Peyer's patch (tissue), 4 donors: ENCODE measurements at regions not wholly inside any gene's neighbourhood (a gene's known extent, or its start where the extent isn't known, plus 50 kb on each side); places are given as distances from the start of the nearest gene placed in this dataset.

Source experiments
- DNase-seq, 3 donors: peaks; one replicate each; pipeline ENCODE4 v3.0.0-alpha.2; 2017 to 2019
- H3K27ac ChIP-seq, 4 donors: fragments of 200-600 bp; sonication (generic); one replicate each; pipeline ENCODE4 v1.5.1; 2016 to 2019
- H3K27me3 ChIP-seq, 2 donors: fragments of 200-600 bp; sonication (generic); one replicate each; pipeline ENCODE4 v1.5.1; 2019
- H3K36me3 ChIP-seq, 3 donors: fragments of 200-600 bp; sonication (generic); one replicate each; pipeline ENCODE4 v1.5.1; 2016 to 2019
- H3K4me1 ChIP-seq, 4 donors: fragments of 200-600 bp; sonication (generic); one replicate each; pipeline ENCODE4 v1.5.1; 2016 to 2019
- H3K4me3 ChIP-seq, 4 donors: fragments of 200-600 bp; sonication (generic); 1 replicate in 3 of 4; 2 replicates in 1 of 4; pipeline ENCODE4 v1.5.1; 2016 to 2019; ENCODE audit warnings: mild to moderate bottlenecking in 1 of 4
- H3K9me3 ChIP-seq, 4 donors: fragments of 200-600 bp; sonication (generic); one replicate each; pipeline ENCODE4 v1.5.1; 2016 to 2019; ENCODE audit warnings: mild to moderate bottlenecking in 1 of 4
- POLR2A ChIP-seq, 2 donors: fragments of 450-650 bp; IDR thresholded peaks; one replicate each; pipeline ENCODE4 v1.5.1; 2017; ENCODE audit warnings: antibody characterized with exemption in 2 of 2, mild to moderate bottlenecking in 2 of 2, moderate library complexity in 2 of 2
- TF ChIP-seq, protein P1 (sequence below), 6 experiments: fragments of 450-650 bp in 4 of 6; fragments of 200-600 bp in 2 of 6; sonication (generic) in 1 of 6; IDR thresholded peaks; one replicate each; pipeline ENCODE4 v1.5.1; 2017 to 2019; ENCODE audit warnings: antibody characterized with exemption in 6 of 6, mild to moderate bottlenecking in 3 of 6, moderate library complexity in 1 of 6

DNA sequence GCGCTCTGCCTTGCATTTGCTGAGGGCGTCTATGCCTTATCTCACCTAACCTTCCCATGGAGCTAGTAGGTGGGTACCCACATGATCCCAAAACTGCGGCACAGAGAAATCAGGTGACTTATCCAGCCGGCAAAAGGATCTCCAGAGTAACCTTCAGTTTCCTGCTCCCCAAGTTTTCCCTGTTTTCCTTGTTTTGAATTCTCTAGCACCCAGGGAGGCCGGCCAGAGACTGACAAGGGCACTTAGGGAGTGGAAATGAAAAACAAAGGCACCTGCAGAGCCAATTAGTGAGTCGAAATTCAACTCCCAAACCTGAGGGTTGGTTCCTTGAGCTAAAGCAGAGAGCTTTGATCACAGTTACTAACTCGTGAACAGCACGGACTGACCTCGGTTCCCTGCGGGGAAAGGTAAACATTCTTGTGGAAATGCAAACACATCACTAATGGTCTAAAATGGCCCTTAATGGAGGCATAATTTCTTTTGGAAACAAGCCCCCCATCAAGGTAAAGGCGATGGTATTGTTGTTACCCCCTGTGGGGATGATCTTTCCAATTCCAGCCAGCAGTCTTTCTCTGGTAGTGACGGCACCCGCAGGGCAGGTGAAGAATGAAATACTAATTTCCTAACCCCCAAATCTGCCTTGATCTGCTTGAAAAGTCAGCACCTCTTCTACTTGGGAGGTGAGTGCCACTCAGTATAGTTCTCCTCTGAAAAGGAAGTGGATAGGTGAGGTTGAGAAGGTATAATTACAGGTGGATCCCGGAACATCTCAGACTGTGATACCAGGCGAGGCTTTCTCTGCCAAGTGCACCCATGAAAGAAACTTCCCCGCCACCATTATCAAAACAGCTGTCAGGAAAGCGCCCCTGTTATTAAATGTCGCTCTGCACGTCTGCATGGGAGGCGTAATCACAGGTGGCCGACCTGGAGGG lies 365.6 kb upstream of the AUTS2 start:
- Histone ChIP-seq H3K4me1 (no peaks in the 10 kb centered on the region), H3K27me3 (no peaks in the 10 kb centered on the region), H3K9me3 (no peaks in the 10 kb centered on the region), H3K4me3 (no peak overlapping the region), H3K27ac (no peak overlapping the region), H3K36me3 (no peaks in the 10 kb centered on the region)
- DNase-seq, result no peak
- no peak for TF ChIP-seq POLR2A (IDR thresholded peaks at IDR 0.05)
- TF ChIP-seq, protein P1, sequence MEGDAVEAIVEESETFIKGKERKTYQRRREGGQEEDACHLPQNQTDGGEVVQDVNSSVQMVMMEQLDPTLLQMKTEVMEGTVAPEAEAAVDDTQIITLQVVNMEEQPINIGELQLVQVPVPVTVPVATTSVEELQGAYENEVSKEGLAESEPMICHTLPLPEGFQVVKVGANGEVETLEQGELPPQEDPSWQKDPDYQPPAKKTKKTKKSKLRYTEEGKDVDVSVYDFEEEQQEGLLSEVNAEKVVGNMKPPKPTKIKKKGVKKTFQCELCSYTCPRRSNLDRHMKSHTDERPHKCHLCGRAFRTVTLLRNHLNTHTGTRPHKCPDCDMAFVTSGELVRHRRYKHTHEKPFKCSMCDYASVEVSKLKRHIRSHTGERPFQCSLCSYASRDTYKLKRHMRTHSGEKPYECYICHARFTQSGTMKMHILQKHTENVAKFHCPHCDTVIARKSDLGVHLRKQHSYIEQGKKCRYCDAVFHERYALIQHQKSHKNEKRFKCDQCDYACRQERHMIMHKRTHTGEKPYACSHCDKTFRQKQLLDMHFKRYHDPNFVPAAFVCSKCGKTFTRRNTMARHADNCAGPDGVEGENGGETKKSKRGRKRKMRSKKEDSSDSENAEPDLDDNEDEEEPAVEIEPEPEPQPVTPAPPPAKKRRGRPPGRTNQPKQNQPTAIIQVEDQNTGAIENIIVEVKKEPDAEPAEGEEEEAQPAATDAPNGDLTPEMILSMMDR (IDR thresholded peaks at IDR 0.05), result no peak

DNA sequence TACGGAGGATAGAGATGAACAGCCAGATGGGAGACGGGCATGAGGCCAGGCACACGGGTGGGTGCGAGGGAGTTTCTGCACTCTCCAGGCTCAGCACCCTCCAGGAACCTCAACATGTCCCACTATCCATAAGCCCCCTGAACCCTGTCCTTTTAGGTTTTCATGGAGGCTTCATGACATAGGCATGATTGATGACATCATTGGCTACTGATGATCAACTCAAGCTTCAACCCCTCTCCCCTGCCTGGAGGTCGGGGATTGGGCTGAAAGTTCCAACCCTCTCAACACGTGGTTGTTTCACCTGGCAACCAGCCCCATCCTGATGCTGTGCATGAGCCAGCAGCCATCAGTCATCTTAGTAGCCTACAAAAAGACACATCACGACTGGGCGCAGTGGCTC lies 360.7 kb upstream of the AUTS2 start:
- DNase-seq, result no peak
- H3K36me3 ChIP-seq, result no peaks in the 10 kb centered on the region
- H3K4me1 ChIP-seq, result no peaks in the 10 kb centered on the region
- no peak overlapping the region for H3K27ac ChIP-seq
- H3K9me3 ChIP-seq, result no peaks in the 10 kb centered on the region
- TF ChIP-seq, protein P1 (IDR thresholded peaks at IDR 0.05), result no peak
- no peak for TF ChIP-seq POLR2A (IDR thresholded peaks at IDR 0.05)
- no peak overlapping the region for H3K4me3 ChIP-seq
- H3K27me3 ChIP-seq, result no peaks in the 10 kb centered on the region

DNA sequence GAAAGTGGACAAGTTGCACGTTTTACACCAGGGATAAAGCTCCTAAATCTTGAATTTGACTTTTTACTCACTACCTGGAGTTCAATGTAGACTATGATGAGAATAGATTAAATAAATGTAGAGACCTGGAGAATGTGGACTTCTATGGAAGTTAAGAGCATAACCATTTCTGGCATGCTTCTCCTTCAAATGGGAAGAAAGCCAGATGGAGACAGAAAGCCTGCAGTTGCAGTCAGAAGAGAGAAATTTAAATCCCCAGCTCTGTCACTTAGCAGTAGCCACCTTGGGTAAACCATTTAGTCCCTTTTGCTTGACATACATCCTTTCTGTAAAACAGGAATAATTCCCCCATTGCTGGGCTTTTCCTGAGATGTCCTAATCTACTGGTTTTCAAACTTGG lies 355.3 kb upstream of the AUTS2 start:
- no peak for DNase-seq
- Histone ChIP-seq H3K36me3 (no peaks in the 10 kb centered on the region), H3K27ac (no peak overlapping the region), H3K9me3 (no peaks in the 10 kb centered on the region), H3K4me3 (no peak overlapping the region), H3K4me1 (no peaks in the 10 kb centered on the region), H3K27me3 (no peaks in the 10 kb centered on the region)
- TF ChIP-seq POLR2A (IDR thresholded peaks at IDR 0.05), result no peak
- TF ChIP-seq, protein P1 (IDR thresholded peaks at IDR 0.05), result no peak

DNA sequence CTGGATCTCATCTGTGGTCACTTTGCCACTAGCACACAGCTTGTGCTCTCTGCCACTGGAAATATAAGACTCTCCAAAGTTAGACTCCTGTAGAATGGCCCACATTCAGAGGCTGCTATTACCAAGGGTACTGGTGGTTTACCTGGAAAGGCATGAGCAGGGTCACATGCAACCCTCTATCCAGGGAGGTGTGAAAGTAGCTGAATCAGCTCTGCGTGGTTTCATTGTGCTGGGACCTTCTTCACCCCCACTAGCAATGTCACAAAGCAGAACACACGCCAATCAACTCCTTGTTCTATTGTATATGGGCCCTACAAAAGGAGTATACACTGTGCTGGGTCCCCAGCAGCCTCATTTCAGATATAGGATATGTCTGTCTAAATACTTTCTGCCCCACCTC lies 353.6 kb upstream of the AUTS2 start:
- no peaks in the 10 kb centered on the region for H3K27me3 ChIP-seq
- TF ChIP-seq, protein P1 (IDR thresholded peaks at IDR 0.05), result no peak
- no peak for TF ChIP-seq POLR2A (IDR thresholded peaks at IDR 0.05)
- no peak for DNase-seq
- H3K36me3 ChIP-seq, result no peaks in the 10 kb centered on the region
- H3K27ac ChIP-seq, result no peak overlapping the region
- no peaks in the 10 kb centered on the region for H3K4me1 ChIP-seq
- H3K9me3 ChIP-seq, result no peaks in the 10 kb centered on the region
- H3K4me3 ChIP-seq, result no peak overlapping the region

DNA sequence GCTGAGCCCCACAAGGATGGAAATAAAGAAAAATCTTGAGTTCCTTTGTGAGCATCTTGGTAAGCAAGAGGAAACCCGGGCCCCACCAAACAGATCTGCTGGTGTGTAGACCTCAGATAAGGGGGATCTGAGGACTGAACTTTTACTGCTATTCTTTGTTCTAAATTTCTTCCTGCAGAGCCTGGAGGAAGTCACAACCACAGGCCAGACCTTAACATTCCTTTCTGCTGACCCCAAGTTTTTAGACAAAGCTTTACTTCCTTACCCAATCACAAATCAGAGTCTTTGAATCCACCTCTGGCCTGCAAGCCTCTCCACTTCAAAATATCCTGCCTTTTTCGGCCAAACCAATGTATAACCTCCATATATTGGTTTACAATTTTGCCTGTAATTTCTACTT lies 352.6 kb upstream of the AUTS2 start:
- Histone ChIP-seq H3K4me3 (no peak overlapping the region), H3K4me1 (no peaks in the 10 kb centered on the region), H3K36me3 (no peaks in the 10 kb centered on the region), H3K27me3 (no peaks in the 10 kb centered on the region), H3K27ac (no peak overlapping the region), H3K9me3 (no peaks in the 10 kb centered on the region)
- TF ChIP-seq POLR2A (IDR thresholded peaks at IDR 0.05), result no peak
- TF ChIP-seq, protein P1 (IDR thresholded peaks at IDR 0.05), result no peak
- DNase-seq, result no peak
